ENCODE measurements at regions not wholly inside any gene's neighbourhood (a gene's known extent, or its start where the extent isn't known, plus 50 kb on each side); places are given as distances from the start of the nearest gene placed in this dataset.

DNA sequence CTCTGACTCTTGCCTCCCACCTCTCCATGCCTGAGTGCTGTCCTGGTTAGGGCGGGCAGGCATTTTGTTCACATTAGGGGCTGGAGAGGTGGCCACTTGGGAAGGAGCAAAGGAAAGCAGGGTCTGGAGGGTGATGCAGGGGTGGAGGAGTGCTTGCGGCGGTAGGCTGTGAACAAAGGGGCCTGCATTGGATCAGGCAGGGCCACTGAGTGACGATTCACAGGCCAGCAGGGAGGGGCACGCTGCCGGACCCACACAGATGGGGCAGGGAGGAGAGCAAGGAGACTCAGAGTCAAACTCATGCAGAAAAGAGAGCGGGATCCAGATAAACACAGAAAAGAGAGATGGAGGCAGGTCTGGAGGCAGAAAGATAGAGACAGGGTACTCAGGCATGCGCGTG lies 58.4 kb upstream of the TBX3 start:
- H3K4me2 ChIP-seq (ENCODE audit: insufficient read depth, low read length), result no peak overlapping the region
- H4K20me1 ChIP-seq (replicated peaks; ENCODE audit: control insufficient read depth, insufficient read depth, low read length), result no peaks in the 10 kb centered on the region; the same call in 1 of the 2 replicates
- BruUV-seq (replicated peaks), result no TSS peak
- in situ Hi-C loops (cut with MboI) (no loop called here), intact Hi-C loops (cut with micrococcal nuclease) (no loop called here)
- 0% methylated on average over 9 of the region's 9 CpGs for WGBS (ENCODE audit: insufficient coverage, low coverage, missing lambda C conversion rate)
- no peaks in the 10 kb centered on the region; a peak in 1 of 5 replicates for H3K4me1 ChIP-seq (replicated peaks in 1 of 2; ENCODE audit: control insufficient read depth in 2 of 2, insufficient read depth in 2 of 2, low read length in 2 of 2)
- H3K4me3 ChIP-seq, result no peak overlapping the region
- DNase-seq (ENCODE audit: extremely low read depth in 1 of 4, low spot score in 3 of 4) (no peak), ATAC-seq (no peak), FAIRE-seq (no peak)
- no peaks in the 10 kb centered on the region for H3K9me1 ChIP-seq (ENCODE audit: control insufficient read depth, insufficient read depth, low read length)
- H3K9ac ChIP-seq (ENCODE audit: insufficient read depth in 1 of 2, low read depth in 2 of 2, low read length in 2 of 2), result no peak overlapping the region
- H3K79me2 ChIP-seq (ENCODE audit: control insufficient read depth, insufficient read depth, low read length), result no peaks in the 10 kb centered on the region
- no peaks in the 10 kb centered on the region for H3K9me3 ChIP-seq (replicated peaks; ENCODE audit: control insufficient read depth, insufficient read depth, low read depth, low read length)
- no peak for TF ChIP-seq ELF1 (tag; IDR thresholded peaks at IDR 0.05)
- no peak for TF ChIP-seq TCF7 (IDR thresholded peaks at IDR 0.05; ENCODE audit: borderline replicate concordance)
- TF ChIP-seq GABPB1 (CRISPR knock-in tag; IDR thresholded peaks at IDR 0.05), result no peak
- no peak for TF ChIP-seq ATF7 (IDR thresholded peaks at IDR 0.05)
- TF ChIP-seq TARDBP (IDR thresholded peaks at IDR 0.05), result no peak
- TF ChIP-seq TAF15 (IDR thresholded peaks at IDR 0.05; ENCODE audit: low read depth, low read length), result no peak
- TF ChIP-seq ZNF41 (CRISPR knock-in tag; conservative IDR thresholded peaks at IDR 0.05), result no peak
- no peak for TF ChIP-seq MCM3 (IDR thresholded peaks at IDR 0.05)
- no peak for TF ChIP-seq ZNF639 (CRISPR knock-in tag; conservative IDR thresholded peaks at IDR 0.05 in 1 of 2, IDR thresholded peaks at IDR 0.05 in 1 of 2)
- no peak for TF ChIP-seq C11orf30 (IDR thresholded peaks at IDR 0.05; ENCODE audit: low read depth)
- no peak for TF ChIP-seq MED1 (CRISPR knock-in tag; IDR thresholded peaks at IDR 0.05; ENCODE audit: borderline replicate concordance)
- TF ChIP-seq HSF4 (CRISPR knock-in tag; IDR thresholded peaks at IDR 0.05; ENCODE audit: borderline replicate concordance), result no peak
- TF ChIP-seq POLR2A (conservative IDR thresholded peaks at IDR 0.05), result no peak
- no peak for TF ChIP-seq KLF13 (tag; IDR thresholded peaks at IDR 0.05; ENCODE audit: borderline replicate concordance, low read depth)
- TF ChIP-seq CHCHD3 (CRISPR knock-in tag; IDR thresholded peaks at IDR 0.05), result no peak
- TF ChIP-seq, protein P1, sequence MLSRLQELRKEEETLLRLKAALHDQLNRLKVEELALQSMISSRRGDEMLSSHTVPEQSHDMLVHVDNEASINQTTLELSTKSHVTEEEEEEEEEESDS (CRISPR knock-in tag; IDR thresholded peaks at IDR 0.05), result no peak
- TF ChIP-seq DNMT1 (IDR thresholded peaks at IDR 0.05), result no peak
- no peak for TF ChIP-seq CTBP1 (IDR thresholded peaks at IDR 0.05; ENCODE audit: borderline replicate concordance)
- no peak for TF ChIP-seq STAT6 (CRISPR knock-in tag; IDR thresholded peaks at IDR 0.05)
- H3K36me3 ChIP-seq (ENCODE audit: control insufficient read depth, insufficient read depth, low read length), result no peaks in the 10 kb centered on the region
- H3K27me3 ChIP-seq (ENCODE audit: control insufficient read depth in 2 of 2, insufficient read depth in 2 of 2, low read length in 2 of 2), result peaks cover 5 to 17% of the 10 kb centered on the region in 2 experiments; a peak in 3 of 5 replicates
- ChIA-PET POLR2A (interaction anchor here (1.0 kb wide), 1 partner anchor 20 kb away, joined by 4 read pairs; no protein-coding TSS in a partner anchor), CTCF (ENCODE audit: low intra/inter-chr PET ratio) (no interaction called here)
- H2AFZ ChIP-seq (ENCODE audit: low read depth, low read length), result no peak overlapping the region
- no peak overlapping the region for H3K27ac ChIP-seq (ENCODE audit: extremely low read depth, low read depth, low read length)

Data from K562 (cell line).